GM12891 (cell line): ENCODE measurements at regions not wholly inside any gene's neighbourhood (a gene's known extent, or its start where the extent isn't known, plus 50 kb on each side); places are given as distances from the start of the nearest gene placed in this dataset.

Experiments
- POLR2AphosphoS5 ChIP-seq: IDR thresholded peaks from 2 replicates; pipeline ENCODE4 v1.6.1; 2011; ENCODE audit warnings: low read depth, low read length, control low read depth
- POU2F2 ChIP-seq: IDR thresholded peaks from 2 replicates; pipeline ENCODE4 v1.6.1; 2011; ENCODE audit warnings: low read depth, mild to moderate bottlenecking, control low read depth, low read length, moderate library complexity

DNA sequence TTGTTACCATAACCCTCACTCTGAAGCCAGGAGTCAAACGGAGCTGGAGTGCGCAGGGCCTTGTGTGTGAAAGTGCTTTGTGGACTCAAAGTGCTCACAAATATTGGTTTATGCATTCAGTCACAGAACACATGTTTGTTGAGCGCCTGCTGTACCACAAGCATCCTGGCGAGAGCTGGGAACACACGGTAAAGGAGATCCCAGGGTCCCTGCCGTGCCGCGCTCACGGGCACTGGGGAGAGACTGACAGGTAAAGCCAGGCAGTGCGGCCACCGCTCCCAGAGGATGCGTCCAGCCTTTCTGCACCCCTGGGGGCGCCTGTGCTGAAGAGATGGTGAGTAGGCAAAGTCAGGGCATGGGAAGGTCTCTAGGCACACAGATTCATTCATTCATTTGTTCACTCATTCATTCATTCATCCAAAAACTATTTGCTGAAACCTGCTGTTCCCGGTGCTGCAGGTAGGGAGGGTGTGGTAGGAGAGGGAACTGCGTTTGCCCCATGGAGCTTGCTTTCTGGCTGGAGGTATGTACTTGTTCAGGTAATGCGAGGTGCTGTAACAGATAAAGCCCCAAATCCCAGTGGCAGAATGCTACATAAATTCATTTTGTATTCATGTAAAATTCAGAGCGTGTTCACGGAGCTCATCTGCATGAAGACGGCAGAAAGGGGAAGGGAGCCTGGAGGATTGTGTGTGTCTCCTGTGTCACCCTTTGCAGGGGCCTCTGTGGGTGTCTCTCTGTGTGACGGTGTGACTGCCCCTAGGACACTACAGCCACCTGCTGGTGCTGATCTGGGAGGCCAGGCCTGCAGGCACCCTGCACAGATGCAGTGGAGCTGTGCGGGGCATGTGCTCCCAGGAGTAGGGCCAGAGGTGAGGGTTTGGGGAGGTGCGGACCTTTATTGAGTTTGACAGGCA lies 167.0 kb upstream of the B3GAT1 start:
- TF ChIP-seq POLR2AphosphoS5 (no peak), POU2F2 (no peak)
